DMS153 (cell line): ENCODE measurements at regions not wholly inside any gene's neighbourhood (a gene's known extent, or its start where the extent isn't known, plus 50 kb on each side); places are given as distances from the start of the nearest gene placed in this dataset.
"Not testable (repeated sequence)": the region's sequence is repeated elsewhere in the genome, so short reads cannot be mapped to it uniquely, and the experiment has no call there.

Experiments
- DNase-seq: peaks from one replicate; lab custom pipeline; 2025; lab: John Stamatoyannopoulos, UW

- no peak for DNase-seq
Observed at GRCh38 chr5:68991279-68992084, 102.3 kb upstream of the SLC30A5 start.

GRCh38 chr5:68994645-68995044 lies 99.2 kb upstream of the SLC30A5 start:
- no peak for DNase-seq

GRCh38 chr5:68995845-68996545 lies 97.8 kb upstream of the SLC30A5 start:
- DNase-seq: no peak

- no peak for DNase-seq
Observed at GRCh38 chr5:68999181-68999580, 94.6 kb upstream of the SLC30A5 start.

GRCh38 chr5:69000216-69000919 lies 93.4 kb upstream of the SLC30A5 start:
- no peak for DNase-seq

DNA sequence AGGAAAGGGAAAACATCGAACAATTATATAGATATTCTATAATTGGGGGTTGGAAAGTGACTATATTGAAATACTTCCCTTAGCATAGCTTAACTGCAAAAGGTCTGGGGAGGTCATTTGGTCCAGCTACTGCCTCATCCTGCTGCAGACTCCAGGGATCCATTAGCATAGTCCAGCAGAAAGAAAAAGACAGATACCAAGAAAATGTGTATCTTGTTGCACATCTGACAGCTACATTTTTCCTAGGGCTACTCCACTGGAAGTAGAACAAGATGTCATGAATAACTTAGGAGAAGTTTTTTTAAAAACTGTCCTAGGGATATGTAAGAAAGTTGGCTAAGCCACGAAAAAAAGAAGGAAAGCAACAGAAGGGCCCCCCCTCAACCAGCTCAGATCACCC lies 92.9 kb upstream of the SLC30A5 start:
- no peak for DNase-seq

- DNase-seq: no peak
Observed at GRCh38 chr5:69001627-69002026, 92.2 kb upstream of the SLC30A5 start.

DNA sequence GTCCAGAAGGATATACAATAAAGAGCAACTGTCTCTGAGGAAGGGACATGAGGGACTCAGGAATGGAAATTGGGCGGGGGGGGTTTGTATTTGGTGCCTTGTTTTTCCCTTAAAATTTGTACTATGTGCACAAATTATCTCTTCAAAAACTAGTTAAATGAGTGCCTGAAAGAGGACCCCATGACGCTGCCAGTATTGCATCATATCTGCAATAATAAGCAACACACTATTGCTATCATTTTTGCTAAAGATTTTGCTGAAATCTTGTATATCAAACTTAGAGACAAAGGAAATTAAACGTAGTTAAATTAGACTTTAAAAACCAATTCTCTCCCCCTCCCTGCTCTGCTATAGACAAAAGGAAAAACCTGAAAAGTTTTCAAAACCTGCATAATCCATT lies 89.7 kb upstream of the SLC30A5 start:
- DNase-seq: no peak

GRCh38 chr5:69004676-69005075 lies 89.1 kb upstream of the SLC30A5 start:
- DNase-seq: no peak

- no peak for DNase-seq
Observed at GRCh38 chr5:69006030-69006429, 87.8 kb upstream of the SLC30A5 start.

- no peak for DNase-seq
Observed at GRCh38 chr5:69007163-69007562, 86.7 kb upstream of the SLC30A5 start.

- no peak for DNase-seq
Observed at GRCh38 chr5:69007726-69008368, 86.0 kb upstream of the SLC30A5 start.

DNA sequence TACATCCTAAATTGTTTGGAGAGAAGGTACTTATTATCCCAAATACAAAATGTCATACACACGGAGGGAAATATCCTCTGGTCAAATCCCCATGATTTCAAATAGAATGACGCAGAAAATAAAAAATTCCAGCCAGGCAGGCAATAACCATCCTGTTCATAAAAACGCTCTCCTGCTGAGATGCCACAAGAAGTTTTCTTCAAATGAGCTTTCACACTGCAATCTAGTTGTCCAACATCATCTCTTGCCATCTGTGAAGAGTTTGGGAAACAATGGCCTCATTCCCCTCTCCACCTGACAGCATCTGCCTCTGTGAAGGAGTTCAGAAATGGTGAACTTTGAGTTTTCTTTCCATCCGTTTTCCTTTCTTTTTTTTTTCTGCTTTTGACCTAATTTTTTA lies 83.3 kb upstream of the SLC30A5 start:
- no peak for DNase-seq

GRCh38 chr5:69011910-69012309 lies 81.9 kb upstream of the SLC30A5 start:
- no peak for DNase-seq

DNA sequence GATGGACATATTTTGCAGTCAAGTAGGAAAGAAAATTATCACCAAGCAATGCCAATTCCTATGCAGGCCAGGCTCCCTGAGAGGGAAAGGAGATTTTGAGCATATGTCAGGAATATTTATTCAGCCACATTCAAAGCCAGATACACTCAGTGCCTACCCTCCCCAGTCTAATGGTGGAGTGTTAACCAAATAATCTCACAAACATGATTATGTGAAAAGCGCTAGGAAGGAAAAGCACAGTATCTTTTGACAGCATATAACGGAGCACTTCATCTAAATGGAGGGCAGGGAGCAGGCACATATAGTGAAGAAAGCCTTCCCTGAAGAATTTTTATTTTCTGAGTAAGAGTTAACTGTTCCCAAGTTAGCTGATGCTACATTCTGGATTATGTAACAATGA lies 80.3 kb upstream of the SLC30A5 start:
- DNase-seq: no peak

GRCh38 chr5:69014007-69014406 lies 79.8 kb upstream of the SLC30A5 start:
- not testable (repeated sequence) for DNase-seq

DNA sequence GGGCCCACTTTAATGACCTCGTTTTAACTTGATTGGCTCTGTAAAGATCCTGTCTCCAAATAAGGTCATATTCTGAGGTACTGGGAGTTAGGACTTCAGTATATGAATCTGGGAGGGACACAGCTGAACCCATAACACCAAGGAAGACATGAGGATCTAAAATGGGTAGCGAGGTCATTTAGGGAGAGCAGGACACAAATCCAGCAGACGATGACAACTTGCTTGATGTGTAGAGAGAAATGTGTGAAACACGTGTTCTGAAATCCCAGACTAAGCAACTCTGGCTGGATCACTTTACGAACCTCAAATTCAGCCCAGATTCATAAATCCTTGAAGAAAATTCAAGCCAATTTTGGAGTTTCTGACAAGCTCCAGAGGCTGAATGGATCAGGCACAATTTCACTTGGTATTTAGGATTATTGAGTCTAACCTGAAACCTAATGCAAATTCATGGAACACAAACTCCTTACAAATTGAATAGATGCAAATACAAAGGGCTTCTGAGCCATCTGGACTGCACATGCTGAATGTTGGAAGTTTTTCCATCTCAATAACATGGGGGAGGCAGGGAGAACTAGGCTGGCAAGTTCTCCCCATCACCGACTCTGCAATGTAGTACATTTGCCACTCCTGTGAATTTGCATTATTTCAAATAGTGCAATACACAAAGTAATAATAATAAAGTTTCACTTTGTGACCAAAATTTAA lies 74.0 kb upstream of the SLC30A5 start:
- DNase-seq: no peak

DNA sequence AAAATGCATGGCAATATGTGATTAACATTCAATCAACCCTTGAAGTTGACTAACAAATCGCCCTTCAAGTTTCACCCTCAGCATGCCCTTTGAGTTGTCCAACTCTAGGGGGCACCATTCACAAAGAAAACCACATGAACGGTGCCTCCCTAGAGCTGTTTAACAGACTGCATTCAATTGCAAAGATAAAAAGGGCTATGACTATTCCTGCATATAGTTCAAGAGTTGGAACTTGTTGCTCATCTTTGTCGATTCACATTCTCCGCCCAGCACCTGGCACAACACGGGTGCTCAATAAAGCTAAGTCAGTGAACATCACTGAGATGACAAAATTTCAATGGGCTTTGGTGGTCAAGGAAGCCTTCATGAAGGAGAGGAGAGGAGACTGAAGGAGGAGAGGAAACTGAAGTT lies 69.6 kb upstream of the SLC30A5 start:
- peak; percentile 14 for DNase-seq

GRCh38 chr5:69029292-69029691 lies 64.5 kb upstream of the SLC30A5 start:
- DNase-seq: no peak

DNA sequence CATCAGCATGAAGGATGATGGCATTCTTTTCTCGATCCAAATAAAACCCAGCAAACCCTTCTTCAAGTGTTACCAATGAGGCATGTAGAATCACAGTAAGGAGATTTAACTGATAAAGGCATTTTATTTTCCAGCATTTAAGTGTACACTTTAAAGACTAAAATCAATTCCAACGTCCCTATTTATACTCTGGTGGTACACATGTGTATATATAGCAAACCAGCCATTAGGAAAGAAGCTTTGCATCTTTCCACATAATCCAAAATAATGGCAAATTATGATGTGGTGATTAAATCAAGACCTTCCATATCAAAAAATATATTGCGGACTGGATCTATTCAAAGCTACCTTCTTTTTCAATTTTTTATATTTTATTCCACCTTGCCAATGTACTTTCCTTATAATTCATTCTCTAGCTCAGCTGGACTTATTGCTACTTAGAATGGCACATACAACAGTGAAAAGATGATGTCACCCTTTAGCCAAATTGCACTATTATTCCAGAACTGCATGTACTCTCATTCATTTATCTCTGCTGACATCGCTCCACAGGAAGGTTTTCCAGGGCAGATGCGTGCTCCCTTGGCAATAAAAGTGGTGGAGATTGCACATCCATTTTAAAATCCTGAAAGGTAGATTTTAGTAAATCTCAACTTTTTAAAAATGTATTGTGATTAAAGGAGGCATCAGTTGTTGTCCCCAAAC lies 63.3 kb upstream of the SLC30A5 start:
- DNase-seq: no peak

DNA sequence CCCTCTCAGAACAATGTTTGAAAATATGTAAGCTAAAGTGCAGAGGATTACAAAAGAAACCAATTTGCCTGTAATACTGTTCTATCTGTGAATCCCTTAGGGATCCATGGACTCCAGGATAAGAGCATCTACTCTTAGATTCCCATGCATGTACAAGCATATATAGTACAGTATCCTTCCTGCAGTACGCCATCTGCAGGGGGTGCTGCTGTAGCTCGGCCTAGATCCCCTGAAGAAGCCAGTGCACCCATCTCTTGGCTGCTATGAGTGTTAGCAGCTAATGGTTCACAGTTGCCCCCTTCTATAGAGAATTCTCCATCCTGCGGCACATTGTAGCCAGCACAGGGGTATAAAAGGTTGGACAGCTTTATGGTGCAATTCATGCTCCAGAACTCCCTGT lies 61.8 kb upstream of the SLC30A5 start:
- no peak for DNase-seq
